ENCODE measurements at regions not wholly inside any gene's neighbourhood (a gene's known extent, or its start where the extent isn't known, plus 50 kb on each side); places are given as distances from the start of the nearest gene placed in this dataset.

GRCh38 chr4:11152684-11153083 lies 276.0 kb downstream of the HS3ST1 start:
- Histone ChIP-seq H3K36me3 (replicated peaks in 1 of 2; ENCODE audit: control insufficient read depth in 1 of 2, insufficient read depth in 2 of 2, low read length in 1 of 2) (no peaks in the 10 kb centered on the region), H3K4me3 (ENCODE audit: low read depth in 2 of 2, low read length in 1 of 2) (no peak overlapping the region), H3K4me1 (ENCODE audit: control insufficient read depth in 1 of 2, insufficient read depth in 2 of 2, low read depth in 1 of 2, low read length in 1 of 2) (no peaks in the 10 kb centered on the region), H3K79me2 (ENCODE audit: insufficient read depth) (no peaks in the 10 kb centered on the region), H3F3A (replicated peaks; ENCODE audit: insufficient read depth) (no peaks in the 10 kb centered on the region), H3K9ac (no peak overlapping the region), H3K27ac (ENCODE audit: low read depth in 2 of 2, low read length in 1 of 2) (no peak overlapping the region), H3K4me2 (no peak overlapping the region), H4K20me1 (ENCODE audit: insufficient read depth) (no peaks in the 10 kb centered on the region), H2AFZ (ENCODE audit: low read depth) (no peak overlapping the region), H3K9me3 (no peaks in the 10 kb centered on the region), H3K27me3 (ENCODE audit: insufficient read depth) (no peaks in the 10 kb centered on the region), H3K9me2 (no peaks in the 10 kb centered on the region)
- TF ChIP-seq RFX5 (IDR thresholded peaks at IDR 0.05; ENCODE audit: low read length), result no peak
- TF ChIP-seq NRF1 (IDR thresholded peaks at IDR 0.05; ENCODE audit: low read depth, low read length), result no peak
- no peak for TF ChIP-seq NFIC (IDR thresholded peaks at IDR 0.05; ENCODE audit: borderline replicate concordance)
- TF ChIP-seq, protein P1, sequence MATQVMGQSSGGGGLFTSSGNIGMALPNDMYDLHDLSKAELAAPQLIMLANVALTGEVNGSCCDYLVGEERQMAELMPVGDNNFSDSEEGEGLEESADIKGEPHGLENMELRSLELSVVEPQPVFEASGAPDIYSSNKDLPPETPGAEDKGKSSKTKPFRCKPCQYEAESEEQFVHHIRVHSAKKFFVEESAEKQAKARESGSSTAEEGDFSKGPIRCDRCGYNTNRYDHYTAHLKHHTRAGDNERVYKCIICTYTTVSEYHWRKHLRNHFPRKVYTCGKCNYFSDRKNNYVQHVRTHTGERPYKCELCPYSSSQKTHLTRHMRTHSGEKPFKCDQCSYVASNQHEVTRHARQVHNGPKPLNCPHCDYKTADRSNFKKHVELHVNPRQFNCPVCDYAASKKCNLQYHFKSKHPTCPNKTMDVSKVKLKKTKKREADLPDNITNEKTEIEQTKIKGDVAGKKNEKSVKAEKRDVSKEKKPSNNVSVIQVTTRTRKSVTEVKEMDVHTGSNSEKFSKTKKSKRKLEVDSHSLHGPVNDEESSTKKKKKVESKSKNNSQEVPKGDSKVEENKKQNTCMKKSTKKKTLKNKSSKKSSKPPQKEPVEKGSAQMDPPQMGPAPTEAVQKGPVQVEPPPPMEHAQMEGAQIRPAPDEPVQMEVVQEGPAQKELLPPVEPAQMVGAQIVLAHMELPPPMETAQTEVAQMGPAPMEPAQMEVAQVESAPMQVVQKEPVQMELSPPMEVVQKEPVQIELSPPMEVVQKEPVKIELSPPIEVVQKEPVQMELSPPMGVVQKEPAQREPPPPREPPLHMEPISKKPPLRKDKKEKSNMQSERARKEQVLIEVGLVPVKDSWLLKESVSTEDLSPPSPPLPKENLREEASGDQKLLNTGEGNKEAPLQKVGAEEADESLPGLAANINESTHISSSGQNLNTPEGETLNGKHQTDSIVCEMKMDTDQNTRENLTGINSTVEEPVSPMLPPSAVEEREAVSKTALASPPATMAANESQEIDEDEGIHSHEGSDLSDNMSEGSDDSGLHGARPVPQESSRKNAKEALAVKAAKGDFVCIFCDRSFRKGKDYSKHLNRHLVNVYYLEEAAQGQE (IDR thresholded peaks at IDR 0.05; ENCODE audit: low read depth, low read length), result no peak
- no peak for TF ChIP-seq CTCF (IDR thresholded peaks at IDR 0.05)
- TF ChIP-seq EP300 (IDR thresholded peaks at IDR 0.05; ENCODE audit: borderline replicate concordance in 1 of 2, low read depth in 1 of 2, low read length in 1 of 2), result no peak
- no peak for TF ChIP-seq IRF3 (IDR thresholded peaks at IDR 0.05; ENCODE audit: low read depth, low read length)
- POLR2A ChIA-PET, result no interaction called here
- 12% methylated on average over 2 of the region's 2 CpGs for WGBS (ENCODE audit: low lambda C conversion rate)
- DNase-seq, result no peak
- CTCF ChIA-PET, result no interaction called here

- H4K20me1 ChIP-seq (ENCODE audit: insufficient read depth), result no peaks in the 10 kb centered on the region
- H3K36me3 ChIP-seq (replicated peaks in 1 of 2; ENCODE audit: control insufficient read depth in 1 of 2, insufficient read depth in 2 of 2, low read length in 1 of 2), result no peaks in the 10 kb centered on the region
- DNase-seq, result no peak
- no peaks in the 10 kb centered on the region for H3K79me2 ChIP-seq (ENCODE audit: insufficient read depth)
- no peak overlapping the region for H3K9ac ChIP-seq
- H2AFZ ChIP-seq (ENCODE audit: low read depth), result no peak overlapping the region
- H3K4me1 ChIP-seq (ENCODE audit: control insufficient read depth in 1 of 2, insufficient read depth in 2 of 2, low read depth in 1 of 2, low read length in 1 of 2), result no peaks in the 10 kb centered on the region
- H3K4me3 ChIP-seq (ENCODE audit: low read depth in 2 of 2, low read length in 1 of 2), result no peak overlapping the region
- H3K27me3 ChIP-seq (ENCODE audit: insufficient read depth), result no peaks in the 10 kb centered on the region
- CTCF ChIA-PET, result no interaction called here
- H3F3A ChIP-seq (replicated peaks; ENCODE audit: insufficient read depth), result no peaks in the 10 kb centered on the region
- H3K9me3 ChIP-seq, result no peaks in the 10 kb centered on the region
- TF ChIP-seq RCOR1 (IDR thresholded peaks at IDR 0.05; ENCODE audit: low read length) (no peak), FOSL2 (IDR thresholded peaks at IDR 0.05; ENCODE audit: borderline replicate concordance, low read depth) (no peak), YY1 (IDR thresholded peaks at IDR 0.05; ENCODE audit: low read depth) (no peak), POLR2AphosphoS5 (IDR thresholded peaks at IDR 0.05; ENCODE audit: low read depth, low read length) (no peak)
- WGBS (ENCODE audit: low lambda C conversion rate), result 2% methylated on average over 5 of the region's 5 CpGs
- H3K4me2 ChIP-seq, result no peak overlapping the region
- H3K27ac ChIP-seq (ENCODE audit: low read depth in 2 of 2, low read length in 1 of 2), result no peak overlapping the region
- POLR2A ChIA-PET, result no interaction called here
- no peaks in the 10 kb centered on the region for H3K9me2 ChIP-seq
Measured at GRCh38 chr4:11151500-11151899, 277.2 kb downstream of the HS3ST1 start.

Measured in SK-N-SH (cell line).